PC-3 (cell line): ENCODE measurements at regions not wholly inside any gene's neighbourhood (a gene's known extent, or its start where the extent isn't known, plus 50 kb on each side); places are given as distances from the start of the nearest gene placed in this dataset.

ENCODE experiments used
- ATAC-seq: fragments of 200-7000 bp; cut with Tn5 transposase; 2 replicates; pipeline ENCODE4 v1.9.1; 2020; ENCODE audit warnings: mild to moderate bottlenecking, moderate library complexity
- BruUV-seq: library from RNA; stranded (reverse); fragments of 400-500 nt; replicated peaks from 2 replicates; lab custom pipeline; 2021; lab: Mats Ljungman, UMichigan
- CTCF ChIA-PET: fragments of 300-600 bp; sonication (Branson Sonifier 250); formaldehyde crosslinking; loops from one replicate; lab custom pipeline; 2022; ENCODE audit warnings: antibody characterized with exemption; lab: Charles Lee
- POLR2A ChIA-PET: fragments of 300-600 bp; sonication (Branson Sonifier 250); formaldehyde crosslinking; loops from one replicate; lab custom pipeline; 2022; ENCODE audit warnings: antibody characterized with exemption; ENCODE audit not compliant: unreplicated experiment; lab: Charles Lee
- DNase-seq: peaks from one replicate; pipeline ENCODE4 v3.0.0-alpha.2; 2015
- H2AFZ ChIP-seq: fragments of 300-600 bp; sonication (generic); 2 replicates; pipeline ENCODE4 v1.6.0; 2016; ENCODE audit warnings: antibody characterized with exemption, low read length
- H3F3A ChIP-seq: fragments of 300-600 bp; sonication (generic); one replicate; pipeline ENCODE4 v1.6.0; 2017; ENCODE audit warnings: antibody characterized with exemption, low read length, control low read depth, mild to moderate bottlenecking; ENCODE audit not compliant: unreplicated experiment
- H3K27ac ChIP-seq: fragments of 300-600 bp; sonication (generic); 2 replicates; pipeline ENCODE4 v1.5.1; 2016; ENCODE audit warnings: mild to moderate bottlenecking, low read length
- H3K27me3 ChIP-seq: fragments of 300-600 bp; sonication (generic); 2 replicates; pipeline ENCODE4 v1.6.1; 2016; ENCODE audit warnings: low read length, mixed read lengths
- H3K36me3 ChIP-seq: fragments of 300-600 bp; sonication (generic); 2 replicates; pipeline ENCODE4 v1.6.1; 2016; ENCODE audit warnings: low read depth, mixed run types, low read length, mixed read lengths
- H3K4me1 ChIP-seq: fragments of 300-600 bp; sonication (generic); 2 replicates; pipeline ENCODE4 v1.5.1; 2016; ENCODE audit warnings: low read length; ENCODE audit not compliant: insufficient read depth
- H3K4me2 ChIP-seq: fragments of 300-600 bp; sonication (generic); 2 replicates; pipeline ENCODE4 v1.6.0; 2016; ENCODE audit warnings: low read length
- H3K4me3 ChIP-seq: fragments of 300-600 bp; sonication (generic); 2 replicates; pipeline ENCODE4 v1.5.1; 2016; ENCODE audit warnings: mild to moderate bottlenecking, low read length, mixed read lengths
- H3K79me2 ChIP-seq: fragments of 300-600 bp; sonication (generic); 2 replicates; pipeline ENCODE4 v1.6.1; 2017; ENCODE audit warnings: low read length, mixed read lengths
- H3K9ac ChIP-seq: fragments of 300-600 bp; sonication (generic); 2 replicates; pipeline ENCODE4 v1.6.0; 2016; ENCODE audit warnings: mild to moderate bottlenecking, low read length
- H3K9me2 ChIP-seq: fragments of 300-600 bp; sonication (generic); replicated peaks from 2 replicates; pipeline ENCODE4 v1.6.1; 2016; ENCODE audit warnings: mixed run types, low read length, mixed read lengths
- H3K9me3 ChIP-seq: fragments of 300-600 bp; sonication (generic); 2 replicates; pipeline ENCODE4 v1.6.1; 2016; ENCODE audit warnings: low read length, mixed read lengths
- H4K20me1 ChIP-seq: fragments of 300-600 bp; sonication (generic); 2 replicates; pipeline ENCODE4 v1.6.1; 2016; ENCODE audit warnings: low read length, mixed read lengths
- CTCF ChIP-seq: fragments of 300-600 bp; sonication (generic); conservative IDR thresholded peaks from 2 replicates; pipeline ENCODE4 v1.5.1; 2017; ENCODE audit warnings: antibody characterized with exemption, low read depth, mild to moderate bottlenecking, low read length
- EZH2 ChIP-seq: fragments of 300-600 bp; sonication (generic); IDR thresholded peaks from one replicate; pipeline ENCODE4 v1.6.1; 2017; ENCODE audit warnings: antibody characterized with exemption, mild to moderate bottlenecking, low read length; ENCODE audit not compliant: unreplicated experiment
- EZH2phosphoT487 ChIP-seq: fragments of 300-600 bp; sonication (generic); IDR thresholded peaks from 2 replicates; pipeline ENCODE4 v1.6.1; 2018; ENCODE audit warnings: mild to moderate bottlenecking, antibody characterized with exemption, low read length, borderline replicate concordance
- intact Hi-C: fragments of 100-400 bp; cut with micrococcal nuclease; formaldehyde crosslinking; loops from 2 replicates; pipeline ENCODE4 v1.9.0; 2023

GRCh38 chr4:15162465-15163283 lies 160.4 kb downstream of the CPEB2 start:
- Histone ChIP-seq H3K27ac (no peak overlapping the region), H3K36me3 (no peaks in the 10 kb centered on the region), H3K4me3 (no peak overlapping the region), H3K4me1 (peaks cover 17% of the 10 kb centered on the region), H2AFZ (peak overlapping the region; percentile 46; the same call in 1 of the 2 replicates), H3K9me2 (no peaks in the 10 kb centered on the region), H3K79me2 (no peaks in the 10 kb centered on the region), H3K9ac (no peak overlapping the region), H3K9me3 (no peaks in the 10 kb centered on the region), H3K4me2 (peak overlapping the region; percentile 25; the same call in 1 of the 2 replicates), H3K27me3 (no peaks in the 10 kb centered on the region), H3F3A (no peaks in the 10 kb centered on the region), H4K20me1 (no peaks in the 10 kb centered on the region)
- DNase-seq: peak; percentile 36
- intact Hi-C loops: loop anchor here (5.0 to 10.0 kb wide), 3 partner anchors 160 to 1508 kb away; partner anchors contain the start of gene CPEB2
- POLR2A ChIA-PET: no interaction called here
- CTCF ChIA-PET: no interaction called here
- peak; percentile 58 for ATAC-seq
- BruUV-seq: no TSS peak
- TF ChIP-seq EZH2phosphoT487 (no peak), CTCF (peak; percentile 60), EZH2 (no peak)

GRCh38 chr4:15163284-15163645 lies 161.0 kb downstream of the CPEB2 start:
- Histone ChIP-seq H3K4me2 (no peak overlapping the region), H3K36me3 (no peaks in the 10 kb centered on the region), H3K79me2 (no peaks in the 10 kb centered on the region), H3K27me3 (no peaks in the 10 kb centered on the region), H3K27ac (no peak overlapping the region), H3K4me1 (peaks cover 17% of the 10 kb centered on the region), H3F3A (no peaks in the 10 kb centered on the region), H3K9me3 (no peaks in the 10 kb centered on the region), H2AFZ (no peak overlapping the region), H3K9me2 (no peaks in the 10 kb centered on the region), H4K20me1 (no peaks in the 10 kb centered on the region), H3K4me3 (no peak overlapping the region), H3K9ac (no peak overlapping the region)
- intact Hi-C loops: loop anchor here (5.0 to 10.0 kb wide), 3 partner anchors 161 to 1508 kb away; partner anchors contain the start of gene CPEB2
- ChIA-PET CTCF (no interaction called here), POLR2A (no interaction called here)
- ATAC-seq (no peak), DNase-seq (no peak)
- TF ChIP-seq EZH2phosphoT487: no peak
- no peak for TF ChIP-seq CTCF
- TF ChIP-seq EZH2: no peak
- no TSS peak for BruUV-seq

- DNase-seq (peak; percentile 17), ATAC-seq (peak; percentile 22; the same call in 1 of the 2 replicates)
- no peak overlapping the region for H3K4me3 ChIP-seq
- H4K20me1 ChIP-seq: no peaks in the 10 kb centered on the region
- TF ChIP-seq CTCF (no peak), EZH2 (no peak), EZH2phosphoT487 (no peak)
- intact Hi-C loops: loop anchor here (5.0 to 10.0 kb wide), 3 partner anchors 162 to 1510 kb away; partner anchors contain the start of gene CPEB2
- peaks cover 17% of the 10 kb centered on the region for H3K4me1 ChIP-seq
- H3K27ac ChIP-seq: no peak overlapping the region
- no peaks in the 10 kb centered on the region for H3K9me2 ChIP-seq
- no peaks in the 10 kb centered on the region for H3K27me3 ChIP-seq
- H3K9ac ChIP-seq: no peak overlapping the region
- no peak overlapping the region for H3K4me2 ChIP-seq
- no peaks in the 10 kb centered on the region for H3K9me3 ChIP-seq
- ChIA-PET CTCF (no interaction called here), POLR2A (no interaction called here)
- H3K36me3 ChIP-seq: no peaks in the 10 kb centered on the region
- H3K79me2 ChIP-seq: no peaks in the 10 kb centered on the region
- H3F3A ChIP-seq: no peaks in the 10 kb centered on the region
- BruUV-seq: no TSS peak
- H2AFZ ChIP-seq: no peak overlapping the region
Observed at GRCh38 chr4:15164571-15164970, 162.3 kb downstream of the CPEB2 start.
